ENCODE measurements at regions not wholly inside any gene's neighbourhood (a gene's known extent, or its start where the extent isn't known, plus 50 kb on each side); places are given as distances from the start of the nearest gene placed in this dataset.

DNA sequence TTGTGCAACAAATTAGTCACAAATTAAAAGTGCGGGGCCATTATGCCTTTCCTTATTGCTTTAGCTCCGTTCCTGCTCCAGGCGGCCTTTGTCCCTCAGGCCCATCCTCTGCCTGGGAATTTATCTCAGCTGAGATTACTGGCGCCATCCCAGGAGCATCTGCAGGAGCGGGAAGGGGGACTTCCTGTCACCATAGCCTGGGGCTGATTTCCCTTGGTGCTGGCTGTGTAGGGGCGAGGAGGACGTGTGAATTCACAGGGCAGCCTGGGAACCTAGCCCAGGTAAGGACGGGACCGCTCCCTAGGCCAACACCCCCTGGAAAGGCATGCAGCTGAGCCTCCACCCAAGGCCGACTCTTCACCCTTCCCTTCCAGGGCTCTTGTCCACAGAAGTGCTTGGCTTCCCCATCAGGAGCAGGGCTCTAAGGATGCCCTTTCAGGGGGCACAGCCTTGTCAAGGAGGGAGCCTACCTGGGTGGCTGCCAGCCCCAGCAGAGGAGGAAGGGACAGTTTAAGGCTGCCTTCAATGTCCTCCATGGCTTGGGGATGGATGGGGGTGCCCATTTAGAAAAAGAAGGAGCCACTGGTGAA, 72.6 kb upstream of the NKX1-1 start:
- H3K27ac Mint-ChIP-seq, result no peak overlapping the region
- H3K27ac ChIP-seq (ENCODE audit: low read length in 2 of 2), result no peak overlapping the region
- ChIA-PET CTCF (no interaction called here), POLR2A (no interaction called here)
- intact Hi-C loops (cut with micrococcal nuclease), result no loop called here
- no peak overlapping the region for H2AFZ ChIP-seq (ENCODE audit: insufficient read depth, low read depth, low read length, poor library complexity, severe bottlenecking)
- ATAC-seq (ENCODE audit: low read depth) (no peak), DNase-seq (no peak)
- H3K4me2 ChIP-seq (replicated peaks; ENCODE audit: low read depth, low read length, poor library complexity, severe bottlenecking), result no peak overlapping the region
- H3K79me2 ChIP-seq (ENCODE audit: control insufficient read depth, insufficient read depth, low read length), result no peaks in the 10 kb centered on the region
- 83% methylated on average over 7 of the region's 10 CpGs for WGBS (ENCODE audit: insufficient coverage)
- peaks cover 0 to 7% (median 0%) of the 10 kb centered on the region in 4 experiments for H3K27me3 ChIP-seq (replicated peaks in 1 of 4; ENCODE audit: control extremely low read depth in 1 of 4, control insufficient read depth in 3 of 4, insufficient read depth in 4 of 4, low read length in 3 of 4)
- TF ChIP-seq, protein P1, sequence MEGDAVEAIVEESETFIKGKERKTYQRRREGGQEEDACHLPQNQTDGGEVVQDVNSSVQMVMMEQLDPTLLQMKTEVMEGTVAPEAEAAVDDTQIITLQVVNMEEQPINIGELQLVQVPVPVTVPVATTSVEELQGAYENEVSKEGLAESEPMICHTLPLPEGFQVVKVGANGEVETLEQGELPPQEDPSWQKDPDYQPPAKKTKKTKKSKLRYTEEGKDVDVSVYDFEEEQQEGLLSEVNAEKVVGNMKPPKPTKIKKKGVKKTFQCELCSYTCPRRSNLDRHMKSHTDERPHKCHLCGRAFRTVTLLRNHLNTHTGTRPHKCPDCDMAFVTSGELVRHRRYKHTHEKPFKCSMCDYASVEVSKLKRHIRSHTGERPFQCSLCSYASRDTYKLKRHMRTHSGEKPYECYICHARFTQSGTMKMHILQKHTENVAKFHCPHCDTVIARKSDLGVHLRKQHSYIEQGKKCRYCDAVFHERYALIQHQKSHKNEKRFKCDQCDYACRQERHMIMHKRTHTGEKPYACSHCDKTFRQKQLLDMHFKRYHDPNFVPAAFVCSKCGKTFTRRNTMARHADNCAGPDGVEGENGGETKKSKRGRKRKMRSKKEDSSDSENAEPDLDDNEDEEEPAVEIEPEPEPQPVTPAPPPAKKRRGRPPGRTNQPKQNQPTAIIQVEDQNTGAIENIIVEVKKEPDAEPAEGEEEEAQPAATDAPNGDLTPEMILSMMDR (IDR thresholded peaks at IDR 0.05), result no peak
- TF ChIP-seq EZH2 (IDR thresholded peaks at IDR 0.05; ENCODE audit: borderline replicate concordance, insufficient read depth, low read depth, low read length, poor library complexity, severe bottlenecking), result no peak
- H4K20me1 ChIP-seq (ENCODE audit: control insufficient read depth, insufficient read depth, low read length, poor library complexity, severe bottlenecking), result no peaks in the 10 kb centered on the region
- H3K4me3 Mint-ChIP-seq, result no peak overlapping the region
- H3K36me3 ChIP-seq (replicated peaks in 1 of 2; ENCODE audit: control extremely low read depth in 1 of 2, control insufficient read depth in 1 of 2, extremely low read depth in 1 of 2, insufficient read depth in 2 of 2, low read length in 1 of 2), result no peaks in the 10 kb centered on the region
- H3K4me3 ChIP-seq (ENCODE audit: control extremely low read depth in 1 of 5, extremely low read depth in 1 of 5, insufficient read depth in 1 of 5, low read depth in 2 of 5, low read length in 4 of 5), result no peak overlapping the region
- no peaks in the 10 kb centered on the region for H3K4me1 ChIP-seq (ENCODE audit: control insufficient read depth in 2 of 2, insufficient read depth in 2 of 2, low read length in 2 of 2)
- no peaks in the 10 kb centered on the region for H3K4me1 Mint-ChIP-seq
- no peak overlapping the region for H3K9ac ChIP-seq (ENCODE audit: low read length)
- H3K9me3 ChIP-seq (ENCODE audit: control extremely low read depth in 1 of 3, control insufficient read depth in 2 of 3, insufficient read depth in 1 of 3, low read length in 2 of 3), result peaks cover 2 to 37% (median 12%) of the 10 kb centered on the region in 3 donors
- H3K9me3 Mint-ChIP-seq (ENCODE audit: insufficient read depth), result peaks cover 13% of the 10 kb centered on the region
- H3K27me3 Mint-ChIP-seq, result peaks cover 10% of the 10 kb centered on the region

DNA sequence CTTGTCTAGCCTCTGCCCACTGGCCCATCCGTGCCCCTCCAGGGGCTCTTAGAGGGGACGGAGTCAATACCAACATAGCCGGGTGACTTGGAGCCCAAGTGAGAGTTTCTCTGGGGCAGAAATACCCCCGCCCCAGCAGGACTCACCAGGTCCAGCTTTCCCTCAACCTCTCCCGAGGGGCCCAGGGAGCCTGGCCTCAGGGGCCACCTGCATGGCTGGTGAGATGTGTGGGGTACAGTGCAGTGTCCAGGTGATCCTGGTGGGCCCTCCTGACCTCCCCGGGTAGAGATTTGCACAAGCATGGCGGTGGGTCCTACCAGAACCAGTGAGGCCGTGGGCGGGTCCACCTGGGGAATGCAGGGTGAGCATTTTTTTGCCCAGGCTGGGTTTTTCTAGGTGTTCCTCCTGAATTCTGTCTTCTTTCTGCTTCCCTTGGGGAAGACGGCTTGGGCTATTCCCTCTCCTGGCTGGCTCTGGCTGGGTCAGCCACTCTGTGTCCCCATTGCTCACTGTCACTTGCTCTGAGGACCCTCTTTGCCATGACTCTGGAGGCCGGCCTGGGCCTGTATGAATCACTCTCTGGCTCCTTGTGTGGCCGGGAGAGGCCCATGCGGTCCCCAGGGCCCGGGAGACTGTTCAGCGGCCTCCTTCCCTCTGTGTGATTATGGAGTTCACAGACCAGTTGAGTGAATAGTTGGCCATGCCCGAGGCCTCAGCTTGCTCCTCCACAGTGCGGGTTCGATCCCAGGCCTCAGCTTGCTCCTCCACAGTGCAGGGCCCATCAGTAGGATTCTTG, 71.0 kb upstream of the NKX1-1 start:
- Histone ChIP-seq H3K79me2 (ENCODE audit: control insufficient read depth, insufficient read depth, low read length) (no peaks in the 10 kb centered on the region), H3K27me3 (replicated peaks in 1 of 4; ENCODE audit: control extremely low read depth in 1 of 4, control insufficient read depth in 3 of 4, insufficient read depth in 4 of 4, low read length in 3 of 4) (peaks cover 0 to 19% (median 0%) of the 10 kb centered on the region in 4 experiments), H3K4me3 (ENCODE audit: control extremely low read depth in 1 of 5, extremely low read depth in 1 of 5, insufficient read depth in 1 of 5, low read depth in 2 of 5, low read length in 4 of 5) (no peak overlapping the region), H3K9me3 (ENCODE audit: control extremely low read depth in 1 of 3, control insufficient read depth in 2 of 3, insufficient read depth in 1 of 3, low read length in 2 of 3) (peaks cover 0 to 40% (median 12%) of the 10 kb centered on the region in 3 donors), H3K36me3 (replicated peaks in 1 of 2; ENCODE audit: control extremely low read depth in 1 of 2, control insufficient read depth in 1 of 2, extremely low read depth in 1 of 2, insufficient read depth in 2 of 2, low read length in 1 of 2) (no peaks in the 10 kb centered on the region), H3K4me2 (replicated peaks; ENCODE audit: low read depth, low read length, poor library complexity, severe bottlenecking) (no peak overlapping the region), H2AFZ (ENCODE audit: insufficient read depth, low read depth, low read length, poor library complexity, severe bottlenecking) (no peak overlapping the region), H3K4me1 (ENCODE audit: control insufficient read depth in 2 of 2, insufficient read depth in 2 of 2, low read length in 2 of 2) (no peaks in the 10 kb centered on the region), H4K20me1 (ENCODE audit: control insufficient read depth, insufficient read depth, low read length, poor library complexity, severe bottlenecking) (no peaks in the 10 kb centered on the region), H3K27ac (ENCODE audit: low read length in 2 of 2) (no peak overlapping the region), H3K9ac (ENCODE audit: low read length) (no peak overlapping the region)
- DNase-seq, result no peak
- no peak overlapping the region for H3K4me3 Mint-ChIP-seq
- H3K27ac Mint-ChIP-seq, result no peak overlapping the region
- CTCF ChIA-PET, result no interaction called here
- H3K9me3 Mint-ChIP-seq (ENCODE audit: insufficient read depth), result peaks cover 12% of the 10 kb centered on the region
- TF ChIP-seq, protein P1 (IDR thresholded peaks at IDR 0.05), result no peak
- TF ChIP-seq EZH2 (IDR thresholded peaks at IDR 0.05; ENCODE audit: borderline replicate concordance, insufficient read depth, low read depth, low read length, poor library complexity, severe bottlenecking), result no peak
- no peaks in the 10 kb centered on the region for H3K4me1 Mint-ChIP-seq
- H3K27me3 Mint-ChIP-seq, result peaks cover 10% of the 10 kb centered on the region
- ATAC-seq (ENCODE audit: low read depth), result no peak
- intact Hi-C loops (cut with micrococcal nuclease), result no loop called here
- WGBS (ENCODE audit: insufficient coverage), result 92% methylated on average over 16 of the region's 18 CpGs
- POLR2A ChIA-PET, result no interaction called here
